H9 (cell line): ENCODE measurements at regions not wholly inside any gene's neighbourhood (a gene's known extent, or its start where the extent isn't known, plus 50 kb on each side); places are given as distances from the start of the nearest gene placed in this dataset.

Experiments
- DNase-seq: peaks from one replicate; pipeline ENCODE4 v3.0.0-alpha.2; 2017
- H2AFZ ChIP-seq: one replicate; pipeline ENCODE4 v1.6.1; 2013; ENCODE audit warnings: mild to moderate bottlenecking, low read length, control low read depth, moderate library complexity
- H2AK5ac ChIP-seq: 2 replicates; pipeline ENCODE4 v1.6.1; 2013; ENCODE audit warnings: low read length, control low read depth, mixed read lengths; ENCODE audit not compliant: insufficient read length
- H2BK120ac ChIP-seq: one replicate; pipeline ENCODE4 v1.6.1; 2013; ENCODE audit warnings: low read depth, mild to moderate bottlenecking, low read length, control low read depth, inconsistent platforms; ENCODE audit not compliant: poor library complexity, severe bottlenecking
- H2BK12ac ChIP-seq: 2 replicates; pipeline ENCODE4 v1.6.1; 2013; ENCODE audit warnings: low read length, control low read depth, mixed read lengths, low read depth; ENCODE audit not compliant: insufficient read length
- H2BK15ac ChIP-seq: 2 replicates; pipeline ENCODE4 v1.6.1; 2013; ENCODE audit warnings: low read depth, low read length, control low read depth
- H2BK20ac ChIP-seq: one replicate; pipeline ENCODE4 v1.6.1; 2013; ENCODE audit warnings: low read depth, mild to moderate bottlenecking, low read length, control low read depth, inconsistent platforms; ENCODE audit not compliant: poor library complexity, severe bottlenecking
- H2BK5ac ChIP-seq: 2 replicates; pipeline ENCODE4 v1.6.1; 2013; ENCODE audit warnings: low read length, control low read depth, mixed read lengths; ENCODE audit not compliant: insufficient read length
- H3K14ac ChIP-seq: 2 replicates; pipeline ENCODE4 v1.6.1; 2013; ENCODE audit warnings: low read length, control low read depth; ENCODE audit not compliant: insufficient read depth
- H3K18ac ChIP-seq: 2 replicates; pipeline ENCODE4 v1.6.1; 2013; ENCODE audit warnings: low read depth, mild to moderate bottlenecking, mixed read lengths, low read length, control low read depth; ENCODE audit not compliant: insufficient read length
- H3K23ac ChIP-seq: 2 replicates; pipeline ENCODE4 v1.6.1; 2013; ENCODE audit warnings: low read length, control low read depth, mixed read lengths, low read depth; ENCODE audit not compliant: insufficient read length
- H3K23me2 ChIP-seq: 2 replicates; pipeline ENCODE4 v1.6.1; 2013; ENCODE audit warnings: low read depth, mild to moderate bottlenecking, mixed read lengths, low read length, control low read depth; ENCODE audit not compliant: insufficient read length, poor library complexity, severe bottlenecking
- H3K27ac ChIP-seq: 2 replicates; pipeline ENCODE4 v1.5.1; 2013; ENCODE audit warnings: low read length, control low read depth, mixed read lengths, low read depth; ENCODE audit not compliant: insufficient read length
- H3K27me3 ChIP-seq: 2 replicates; pipeline ENCODE4 v1.6.1; 2013; ENCODE audit warnings: low read length, control low read depth, inconsistent platforms; ENCODE audit not compliant: insufficient read depth
- H3K4ac ChIP-seq: 2 replicates; pipeline ENCODE4 v1.6.1; 2013; ENCODE audit warnings: low read depth, mild to moderate bottlenecking, control low read depth, inconsistent platforms, low read length, moderate library complexity
- H3K4me1 ChIP-seq: 2 replicates; pipeline ENCODE4 v1.6.1; 2013; ENCODE audit warnings: low read length, control low read depth, inconsistent platforms; ENCODE audit not compliant: insufficient read depth
- H3K4me2 ChIP-seq: 2 replicates; pipeline ENCODE4 v1.6.1; 2013; ENCODE audit warnings: low read length, control low read depth, mixed read lengths; ENCODE audit not compliant: insufficient read length, insufficient read depth
- H3K56ac ChIP-seq: 2 replicates; pipeline ENCODE4 v1.6.1; 2013; ENCODE audit warnings: low read depth, mild to moderate bottlenecking, mixed read lengths, low read length, control low read depth; ENCODE audit not compliant: insufficient read length
- H3K79me1 ChIP-seq: 2 replicates; pipeline ENCODE4 v1.6.1; 2013; ENCODE audit warnings: low read depth, mild to moderate bottlenecking, moderate library complexity, low read length, control low read depth, inconsistent platforms; ENCODE audit not compliant: insufficient read depth, poor library complexity, severe bottlenecking
- H3K79me2 ChIP-seq: 2 replicates; pipeline ENCODE4 v1.6.1; 2013; ENCODE audit warnings: low read length, control low read depth, inconsistent platforms; ENCODE audit not compliant: insufficient read depth
- H3K9ac ChIP-seq: 2 replicates; pipeline ENCODE4 v1.6.1; 2013; ENCODE audit warnings: low read length, control low read depth, mixed read lengths; ENCODE audit not compliant: insufficient read length; ENCODE audit errors: extremely low read depth
- H3K9me3 ChIP-seq: one replicate; pipeline ENCODE4 v1.6.1; 2013; ENCODE audit warnings: low read depth, low read length, inconsistent platforms; ENCODE audit not compliant: control insufficient read depth
- H3T11ph ChIP-seq: one replicate; pipeline ENCODE4 v1.6.1; 2013; ENCODE audit warnings: mild to moderate bottlenecking, low read length, control low read depth, inconsistent platforms
- H4K20me1 ChIP-seq: one replicate; pipeline ENCODE4 v1.6.1; 2013; ENCODE audit not compliant: control insufficient read depth, insufficient read length, insufficient read depth
- H4K5ac ChIP-seq: 2 replicates; pipeline ENCODE4 v1.6.1; 2013; ENCODE audit warnings: low read depth, mild to moderate bottlenecking, mixed read lengths, low read length, control low read depth; ENCODE audit not compliant: insufficient read length
- H4K8ac ChIP-seq: replicated peaks from 2 replicates; pipeline ENCODE4 v1.6.1; 2013; ENCODE audit warnings: low read length, control low read depth, mixed read lengths, low read depth; ENCODE audit not compliant: insufficient read length
- H4K91ac ChIP-seq: 2 replicates; pipeline ENCODE4 v1.6.1; 2013; ENCODE audit warnings: low read depth, mild to moderate bottlenecking, moderate library complexity, mixed read lengths, low read length, control low read depth; ENCODE audit not compliant: insufficient read length
- H3K27ac Mint-ChIP-seq, 3 experiments: 2 replicates in 2 of 3; 3 replicates in 1 of 3; pipeline ENCODE4 v1.8.0; 2020 to 2021; ENCODE audit warnings: mixed read lengths in 3 of 3, mild to moderate bottlenecking in 1 of 3, moderate library complexity in 1 of 3
- H3K27me3 Mint-ChIP-seq: 2 replicates; pipeline ENCODE4 v1.8.0; 2021; ENCODE audit warnings: low read depth, mild to moderate bottlenecking, moderate library complexity, mixed read lengths
- H3K36me3 Mint-ChIP-seq, 3 experiments: 2 replicates in 2 of 3; 3 replicates in 1 of 3; pipeline ENCODE4 v1.8.0; 2020 to 2021; ENCODE audit warnings: low read depth in 3 of 3, mixed read lengths in 3 of 3; ENCODE audit not compliant: insufficient read depth in 1 of 3
- H3K4me1 Mint-ChIP-seq, 2 experiments: 2 replicates each; pipeline ENCODE4 v1.8.0; 2020; ENCODE audit warnings: mixed read lengths in 2 of 2
- H3K4me3 Mint-ChIP-seq, 2 experiments: 2 replicates in 1 of 2; 3 replicates in 1 of 2; pipeline ENCODE4 v1.8.0; 2020 to 2021; ENCODE audit warnings: mild to moderate bottlenecking in 2 of 2, mixed read lengths in 2 of 2, moderate library complexity in 1 of 2
- H3K9me3 Mint-ChIP-seq, 2 experiments: 2 replicates in 1 of 2; 3 replicates in 1 of 2; pipeline ENCODE4 v1.8.0; 2020; ENCODE audit warnings: mild to moderate bottlenecking in 2 of 2, mixed read lengths in 2 of 2, moderate library complexity in 1 of 2
- TF ChIP-seq, protein P1 (sequence below): fragments of 200-600 bp; sonication (generic); conservative IDR thresholded peaks from 3 replicates; pipeline ENCODE4 v1.8.0; 2021; ENCODE audit warnings: antibody characterized with exemption, mild to moderate bottlenecking

- no peak for DNase-seq
Measured at GRCh38 chr10:121113385-121113696, 262.2 kb downstream of the WDR11 start.

More at GRCh38 chr10:121113385-121113696, 262.2 kb downstream of the WDR11 start:
- Mint-ChIP-seq H3K4me1 (peaks cover 10 to 11% of the 10 kb centered on the region in 2 experiments), H3K4me3 (no peak overlapping the region), H3K36me3 (peaks cover 0 to 8% (median 0%) of the 10 kb centered on the region in 3 experiments; a peak in 4 of 7 replicates), H3K27me3 (no peaks in the 10 kb centered on the region), H3K9me3 (peaks cover 11 to 16% of the 10 kb centered on the region in 2 experiments), H3K27ac (no peak overlapping the region)
- no peak overlapping the region for H3K23ac ChIP-seq
- no peak overlapping the region for H3K14ac ChIP-seq
- TF ChIP-seq, protein P1, sequence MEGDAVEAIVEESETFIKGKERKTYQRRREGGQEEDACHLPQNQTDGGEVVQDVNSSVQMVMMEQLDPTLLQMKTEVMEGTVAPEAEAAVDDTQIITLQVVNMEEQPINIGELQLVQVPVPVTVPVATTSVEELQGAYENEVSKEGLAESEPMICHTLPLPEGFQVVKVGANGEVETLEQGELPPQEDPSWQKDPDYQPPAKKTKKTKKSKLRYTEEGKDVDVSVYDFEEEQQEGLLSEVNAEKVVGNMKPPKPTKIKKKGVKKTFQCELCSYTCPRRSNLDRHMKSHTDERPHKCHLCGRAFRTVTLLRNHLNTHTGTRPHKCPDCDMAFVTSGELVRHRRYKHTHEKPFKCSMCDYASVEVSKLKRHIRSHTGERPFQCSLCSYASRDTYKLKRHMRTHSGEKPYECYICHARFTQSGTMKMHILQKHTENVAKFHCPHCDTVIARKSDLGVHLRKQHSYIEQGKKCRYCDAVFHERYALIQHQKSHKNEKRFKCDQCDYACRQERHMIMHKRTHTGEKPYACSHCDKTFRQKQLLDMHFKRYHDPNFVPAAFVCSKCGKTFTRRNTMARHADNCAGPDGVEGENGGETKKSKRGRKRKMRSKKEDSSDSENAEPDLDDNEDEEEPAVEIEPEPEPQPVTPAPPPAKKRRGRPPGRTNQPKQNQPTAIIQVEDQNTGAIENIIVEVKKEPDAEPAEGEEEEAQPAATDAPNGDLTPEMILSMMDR, result no peak
- no peak overlapping the region for H4K8ac ChIP-seq
- H3K18ac ChIP-seq, result no peak overlapping the region
- no peak overlapping the region for H3T11ph ChIP-seq
- no peak overlapping the region; the same call in 1 of the 2 replicates for H2BK15ac ChIP-seq
- H4K91ac ChIP-seq, result no peak overlapping the region
- H3K4ac ChIP-seq, result no peak overlapping the region
- H3K23me2 ChIP-seq, result no peaks in the 10 kb centered on the region
- no peak overlapping the region for H2BK120ac ChIP-seq
- no peak overlapping the region for H3K56ac ChIP-seq
- no peak overlapping the region for H2AK5ac ChIP-seq
- no peaks in the 10 kb centered on the region for H3K79me1 ChIP-seq
- H3K4me1 ChIP-seq, result no peaks in the 10 kb centered on the region
- H3K9me3 ChIP-seq, result no peaks in the 10 kb centered on the region
- no peak overlapping the region for H4K5ac ChIP-seq
- H2AFZ ChIP-seq, result no peak overlapping the region
- H3K9ac ChIP-seq, result no peak overlapping the region
- H2BK5ac ChIP-seq, result no peak overlapping the region
- H3K27ac ChIP-seq, result no peak overlapping the region
- H2BK20ac ChIP-seq, result no peak overlapping the region
- H2BK12ac ChIP-seq, result no peak overlapping the region
- H3K4me2 ChIP-seq, result no peak overlapping the region
- H3K27me3 ChIP-seq, result no peaks in the 10 kb centered on the region
- no peaks in the 10 kb centered on the region for H3K79me2 ChIP-seq
- H4K20me1 ChIP-seq, result no peaks in the 10 kb centered on the region
